Activated T-cell treated with anti-CD3 and anti-CD28 coated beads, Interleukin-2, amount 50 U/mL, for 4 hours (primary cell): ENCODE measurements at regions not wholly inside any gene's neighbourhood (a gene's known extent, or its start where the extent isn't known, plus 50 kb on each side); places are given as distances from the start of the nearest gene placed in this dataset.
"Not testable (repeated sequence)": the region's sequence is repeated elsewhere in the genome, so short reads cannot be mapped to it uniquely, and the experiment has no call there.

Experiments
- ATAC-seq, 2 donors: fragments of 200-7000 bp; cut with Tn5 transposase; one replicate each; pipeline ENCODE4 v1.10.0; 2021
- DNase-seq: peaks from one replicate; pipeline ENCODE4 v3.0.0-alpha.2; 2020
- H3K27me3 Mint-ChIP-seq: one replicate; pipeline ENCODE4 v1.8.0; 2021; ENCODE audit warnings: low read depth, mixed read lengths
- H3K36me3 Mint-ChIP-seq: one replicate; pipeline ENCODE4 v1.8.0; 2022; ENCODE audit warnings: mixed read lengths; ENCODE audit not compliant: insufficient read depth
- H3K4me1 Mint-ChIP-seq: one replicate; pipeline ENCODE4 v1.8.0; 2021; ENCODE audit warnings: low read depth, mixed read lengths
- H3K4me3 Mint-ChIP-seq: one replicate; pipeline ENCODE4 v1.8.0; 2021; ENCODE audit warnings: mild to moderate bottlenecking, moderate library complexity, mixed read lengths
- H3K9me3 Mint-ChIP-seq: one replicate; pipeline ENCODE4 v1.8.0; 2021; ENCODE audit warnings: mixed read lengths

GRCh38 chr6:11413728-11414127 lies 123.8 kb upstream of the TMEM170B start:
- H3K36me3 Mint-ChIP-seq: no peaks in the 10 kb centered on the region
- H3K4me3 Mint-ChIP-seq: no peak overlapping the region
- H3K27me3 Mint-ChIP-seq: no peaks in the 10 kb centered on the region
- H3K9me3 Mint-ChIP-seq: no peaks in the 10 kb centered on the region
- DNase-seq: no peak
- peaks cover 41% of the 10 kb centered on the region for H3K4me1 Mint-ChIP-seq
- ATAC-seq: peak in 1 of 2 donors; percentile 53

GRCh38 chr6:11413117-11413687 lies 124.3 kb upstream of the TMEM170B start:
- ATAC-seq (peak in 1 of 2 donors; percentile 9), DNase-seq (no peak)
- Mint-ChIP-seq H3K36me3 (no peaks in the 10 kb centered on the region), H3K9me3 (no peaks in the 10 kb centered on the region), H3K27me3 (no peaks in the 10 kb centered on the region), H3K4me1 (peaks cover 41% of the 10 kb centered on the region), H3K4me3 (no peak overlapping the region)

GRCh38 chr6:11412616-11413015 lies 124.9 kb upstream of the TMEM170B start:
- H3K9me3 Mint-ChIP-seq: no peaks in the 10 kb centered on the region
- peak in 1 of 2 donors; percentile 40 for ATAC-seq
- no peaks in the 10 kb centered on the region for H3K27me3 Mint-ChIP-seq
- no peaks in the 10 kb centered on the region for H3K36me3 Mint-ChIP-seq
- DNase-seq: no peak
- H3K4me1 Mint-ChIP-seq: peaks cover 41% of the 10 kb centered on the region
- no peak overlapping the region for H3K4me3 Mint-ChIP-seq

- Mint-ChIP-seq H3K9me3 (no peaks in the 10 kb centered on the region), H3K4me3 (no peak overlapping the region), H3K27me3 (no peaks in the 10 kb centered on the region), H3K4me1 (peaks cover 41% of the 10 kb centered on the region), H3K36me3 (no peaks in the 10 kb centered on the region)
- ATAC-seq (no peak), DNase-seq (no peak)
Observed at GRCh38 chr6:11412011-11412424, 125.5 kb upstream of the TMEM170B start.

- ATAC-seq (no peak), DNase-seq (no peak)
- peaks cover 41% of the 10 kb centered on the region for H3K4me1 Mint-ChIP-seq
- H3K27me3 Mint-ChIP-seq: no peaks in the 10 kb centered on the region
- no peaks in the 10 kb centered on the region for H3K9me3 Mint-ChIP-seq
- no peak overlapping the region for H3K4me3 Mint-ChIP-seq
- H3K36me3 Mint-ChIP-seq: no peaks in the 10 kb centered on the region
Observed at GRCh38 chr6:11411593-11411992, 126.0 kb upstream of the TMEM170B start.

- H3K9me3 Mint-ChIP-seq: no peaks in the 10 kb centered on the region
- ATAC-seq (peak; percentile 64 to 68), DNase-seq (no peak)
- peaks cover 41% of the 10 kb centered on the region for H3K4me1 Mint-ChIP-seq
- no peaks in the 10 kb centered on the region for H3K36me3 Mint-ChIP-seq
- no peaks in the 10 kb centered on the region for H3K27me3 Mint-ChIP-seq
- H3K4me3 Mint-ChIP-seq: no peak overlapping the region
Observed at GRCh38 chr6:11410539-11411307, 126.8 kb upstream of the TMEM170B start.

- Mint-ChIP-seq H3K4me3 (no peak overlapping the region), H3K9me3 (no peaks in the 10 kb centered on the region), H3K27me3 (no peaks in the 10 kb centered on the region), H3K4me1 (peaks cover 35% of the 10 kb centered on the region), H3K36me3 (no peaks in the 10 kb centered on the region)
- DNase-seq (no peak), ATAC-seq (no peak)
Observed at GRCh38 chr6:11409371-11409770, 128.2 kb upstream of the TMEM170B start.

- ATAC-seq (no peak), DNase-seq (no peak)
- Mint-ChIP-seq H3K36me3 (no peaks in the 10 kb centered on the region), H3K4me1 (peaks cover 19% of the 10 kb centered on the region), H3K27me3 (no peaks in the 10 kb centered on the region), H3K9me3 (no peaks in the 10 kb centered on the region), H3K4me3 (no peak overlapping the region)
Observed at GRCh38 chr6:11407414-11407813, 130.1 kb upstream of the TMEM170B start.

GRCh38 chr6:11404838-11405237 lies 132.7 kb upstream of the TMEM170B start:
- no peaks in the 10 kb centered on the region for H3K36me3 Mint-ChIP-seq
- H3K27me3 Mint-ChIP-seq: no peaks in the 10 kb centered on the region
- H3K4me3 Mint-ChIP-seq: no peak overlapping the region
- no peak for ATAC-seq
- peaks cover 2% of the 10 kb centered on the region for H3K4me1 Mint-ChIP-seq
- H3K9me3 Mint-ChIP-seq: no peaks in the 10 kb centered on the region
- DNase-seq: no peak

GRCh38 chr6:11404081-11404480 lies 133.5 kb upstream of the TMEM170B start:
- no peak for DNase-seq
- Mint-ChIP-seq H3K4me1 (peaks cover 2% of the 10 kb centered on the region), H3K36me3 (no peaks in the 10 kb centered on the region)

GRCh38 chr6:11403035-11403601 lies 134.4 kb upstream of the TMEM170B start:
- Mint-ChIP-seq H3K36me3 (no peaks in the 10 kb centered on the region), H3K4me1 (peaks cover 2% of the 10 kb centered on the region), H3K9me3 (no peaks in the 10 kb centered on the region), H3K4me3 (no peak overlapping the region), H3K27me3 (no peaks in the 10 kb centered on the region)
- ATAC-seq (no peak), DNase-seq (no peak)

More at GRCh38 chr6:11404081-11404480, 133.5 kb upstream of the TMEM170B start:
- Mint-ChIP-seq H3K9me3 (no peaks in the 10 kb centered on the region), H3K27me3 (no peaks in the 10 kb centered on the region), H3K4me3 (no peak overlapping the region)
- no peak for ATAC-seq

GRCh38 chr6:11402581-11402980 lies 135.0 kb upstream of the TMEM170B start:
- not testable (repeated sequence) for ATAC-seq, H3K27me3 Mint-ChIP-seq, H3K4me1 Mint-ChIP-seq, H3K4me3 Mint-ChIP-seq, H3K9me3 Mint-ChIP-seq, H3K36me3 Mint-ChIP-seq, DNase-seq

- ATAC-seq, H3K4me3 Mint-ChIP-seq, H3K36me3 Mint-ChIP-seq, H3K4me1 Mint-ChIP-seq, H3K9me3 Mint-ChIP-seq, H3K27me3 Mint-ChIP-seq, DNase-seq: not testable (repeated sequence)
Observed at GRCh38 chr6:11401954-11402353, 135.6 kb upstream of the TMEM170B start.

GRCh38 chr6:11398451-11399326 lies 138.9 kb upstream of the TMEM170B start:
- DNase-seq: no peak
- ATAC-seq: no peak
- Mint-ChIP-seq H3K4me3 (no peak overlapping the region), H3K9me3 (no peaks in the 10 kb centered on the region), H3K27me3 (no peaks in the 10 kb centered on the region), H3K36me3 (no peaks in the 10 kb centered on the region), H3K4me1 (no peaks in the 10 kb centered on the region)
